Neural progenitor cell (in vitro differentiated cells): ENCODE measurements at regions not wholly inside any gene's neighbourhood (a gene's known extent, or its start where the extent isn't known, plus 50 kb on each side); places are given as distances from the start of the nearest gene placed in this dataset.

ENCODE experiments used
- DNase-seq: peaks from one replicate; pipeline ENCODE4 v3.0.0-alpha.2; 2016; ENCODE audit warnings: low spot score
- H2AFZ ChIP-seq: fragments of 200-600 bp; sonication (generic); replicated peaks from 2 replicates; pipeline ENCODE4 v1.6.1; 2016; ENCODE audit warnings: antibody characterized with exemption
- H3F3A ChIP-seq: fragments of 200-600 bp; sonication (generic); 2 replicates; pipeline ENCODE4 v1.6.1; 2016; ENCODE audit warnings: antibody characterized with exemption, low read depth
- H3K27ac ChIP-seq: fragments of 200-600 bp; sonication (generic); 2 replicates; pipeline ENCODE4 v1.5.1; 2016; ENCODE audit warnings: mild to moderate bottlenecking
- H3K27me3 ChIP-seq: fragments of 200-600 bp; sonication (generic); 2 replicates; pipeline ENCODE4 v1.6.1; 2016; ENCODE audit warnings: mild to moderate bottlenecking, moderate library complexity
- H3K36me3 ChIP-seq: fragments of 200-600 bp; sonication (generic); 2 replicates; pipeline ENCODE4 v1.5.1; 2016
- H3K4me1 ChIP-seq: fragments of 200-600 bp; sonication (generic); 2 replicates; pipeline ENCODE4 v1.6.1; 2016; ENCODE audit warnings: mixed run types
- H3K4me2 ChIP-seq: fragments of 200-600 bp; sonication (generic); 2 replicates; pipeline ENCODE4 v1.6.1; 2016
- H3K4me3 ChIP-seq: fragments of 200-600 bp; sonication (generic); 2 replicates; pipeline ENCODE4 v1.5.1; 2016
- H3K79me2 ChIP-seq: fragments of 200-600 bp; sonication (generic); 2 replicates; pipeline ENCODE4 v1.6.1; 2016; ENCODE audit warnings: low read depth
- H3K9ac ChIP-seq: fragments of 200-600 bp; sonication (generic); 2 replicates; pipeline ENCODE4 v1.6.1; 2016
- H3K9me3 ChIP-seq: fragments of 200-600 bp; sonication (generic); 2 replicates; pipeline ENCODE4 v1.5.1; 2016; ENCODE audit warnings: low read depth
- H4K20me1 ChIP-seq: fragments of 200-600 bp; sonication (generic); 2 replicates; pipeline ENCODE4 v1.6.1; 2016; ENCODE audit warnings: low read depth
- H3K27ac Mint-ChIP-seq: 3 replicates; pipeline ENCODE4 v1.8.0; 2021; ENCODE audit warnings: mixed read lengths
- H3K27me3 Mint-ChIP-seq: 2 replicates; pipeline ENCODE4 v1.8.0; 2022; ENCODE audit warnings: low read depth, mild to moderate bottlenecking, inconsistent platforms, moderate library complexity, mixed read lengths; ENCODE audit not compliant: insufficient read depth
- H3K36me3 Mint-ChIP-seq: 3 replicates; pipeline ENCODE4 v1.8.0; 2021; ENCODE audit warnings: mixed read lengths
- H3K4me1 Mint-ChIP-seq: 3 replicates; pipeline ENCODE4 v1.8.0; 2021; ENCODE audit warnings: mixed read lengths
- H3K4me3 Mint-ChIP-seq: 3 replicates; pipeline ENCODE4 v1.8.0; 2021; ENCODE audit warnings: mild to moderate bottlenecking, moderate library complexity, mixed read lengths
- H3K9me3 Mint-ChIP-seq: 3 replicates; pipeline ENCODE4 v1.8.0; 2020; ENCODE audit warnings: mixed read lengths
- EZH2 ChIP-seq: fragments of 200-600 bp; sonication (generic); IDR thresholded peaks from 2 replicates; pipeline ENCODE4 v1.6.1; 2017; ENCODE audit warnings: antibody characterized with exemption, mild to moderate bottlenecking, moderate library complexity
- EZH2phosphoT487 ChIP-seq: fragments of 200-600 bp; sonication (generic); IDR thresholded peaks from 2 replicates; pipeline ENCODE4 v1.6.1; 2017; ENCODE audit warnings: antibody characterized with exemption
- TF ChIP-seq, protein P1 (sequence below): fragments of 200-600 bp; sonication (generic); IDR thresholded peaks from 2 replicates; pipeline ENCODE4 v1.5.1; 2017; ENCODE audit warnings: antibody characterized with exemption, mild to moderate bottlenecking

DNA sequence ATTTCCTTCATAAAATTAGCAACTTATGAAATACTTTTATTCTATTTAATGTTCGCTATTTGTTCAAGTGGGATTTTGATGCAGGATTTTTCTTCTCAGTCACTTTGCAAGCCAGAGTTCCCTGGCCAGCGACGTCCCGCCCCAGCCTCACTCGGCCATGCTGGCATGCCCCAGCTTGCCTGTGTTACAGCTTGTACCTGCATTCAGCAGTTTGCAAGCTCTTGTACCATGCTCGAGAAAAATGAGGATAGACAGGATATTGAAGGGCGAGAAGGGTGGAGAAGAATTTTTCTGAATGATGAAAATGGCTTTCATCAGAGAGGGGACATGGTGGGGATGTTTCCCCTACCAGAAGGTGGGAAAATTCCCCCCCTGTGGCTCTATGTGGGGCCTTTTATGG, 2180.2 kb upstream of the PCDH20 start:
- H3F3A ChIP-seq: no peaks in the 10 kb centered on the region
- H3K4me1 ChIP-seq: no peaks in the 10 kb centered on the region
- H3K4me3 ChIP-seq: no peak overlapping the region
- no peaks in the 10 kb centered on the region for H4K20me1 ChIP-seq
- no peaks in the 10 kb centered on the region for H3K79me2 ChIP-seq
- no peaks in the 10 kb centered on the region for H3K4me1 Mint-ChIP-seq
- no peak overlapping the region for H3K27ac ChIP-seq
- no peaks in the 10 kb centered on the region for H3K9me3 ChIP-seq
- H3K4me2 ChIP-seq: no peak overlapping the region
- H3K9me3 Mint-ChIP-seq: no peaks in the 10 kb centered on the region
- no peak overlapping the region for H3K27ac Mint-ChIP-seq
- no peak overlapping the region for H3K9ac ChIP-seq
- no peaks in the 10 kb centered on the region for H3K36me3 ChIP-seq
- H3K27me3 Mint-ChIP-seq: peaks cover 2% of the 10 kb centered on the region
- H2AFZ ChIP-seq: no peak overlapping the region
- no peak for DNase-seq
- no peak overlapping the region for H3K4me3 Mint-ChIP-seq
- no peaks in the 10 kb centered on the region for H3K27me3 ChIP-seq
- no peak for TF ChIP-seq EZH2
- no peak for TF ChIP-seq EZH2phosphoT487
- TF ChIP-seq, protein P1, sequence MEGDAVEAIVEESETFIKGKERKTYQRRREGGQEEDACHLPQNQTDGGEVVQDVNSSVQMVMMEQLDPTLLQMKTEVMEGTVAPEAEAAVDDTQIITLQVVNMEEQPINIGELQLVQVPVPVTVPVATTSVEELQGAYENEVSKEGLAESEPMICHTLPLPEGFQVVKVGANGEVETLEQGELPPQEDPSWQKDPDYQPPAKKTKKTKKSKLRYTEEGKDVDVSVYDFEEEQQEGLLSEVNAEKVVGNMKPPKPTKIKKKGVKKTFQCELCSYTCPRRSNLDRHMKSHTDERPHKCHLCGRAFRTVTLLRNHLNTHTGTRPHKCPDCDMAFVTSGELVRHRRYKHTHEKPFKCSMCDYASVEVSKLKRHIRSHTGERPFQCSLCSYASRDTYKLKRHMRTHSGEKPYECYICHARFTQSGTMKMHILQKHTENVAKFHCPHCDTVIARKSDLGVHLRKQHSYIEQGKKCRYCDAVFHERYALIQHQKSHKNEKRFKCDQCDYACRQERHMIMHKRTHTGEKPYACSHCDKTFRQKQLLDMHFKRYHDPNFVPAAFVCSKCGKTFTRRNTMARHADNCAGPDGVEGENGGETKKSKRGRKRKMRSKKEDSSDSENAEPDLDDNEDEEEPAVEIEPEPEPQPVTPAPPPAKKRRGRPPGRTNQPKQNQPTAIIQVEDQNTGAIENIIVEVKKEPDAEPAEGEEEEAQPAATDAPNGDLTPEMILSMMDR: no peak
- H3K36me3 Mint-ChIP-seq: no peaks in the 10 kb centered on the region

DNA sequence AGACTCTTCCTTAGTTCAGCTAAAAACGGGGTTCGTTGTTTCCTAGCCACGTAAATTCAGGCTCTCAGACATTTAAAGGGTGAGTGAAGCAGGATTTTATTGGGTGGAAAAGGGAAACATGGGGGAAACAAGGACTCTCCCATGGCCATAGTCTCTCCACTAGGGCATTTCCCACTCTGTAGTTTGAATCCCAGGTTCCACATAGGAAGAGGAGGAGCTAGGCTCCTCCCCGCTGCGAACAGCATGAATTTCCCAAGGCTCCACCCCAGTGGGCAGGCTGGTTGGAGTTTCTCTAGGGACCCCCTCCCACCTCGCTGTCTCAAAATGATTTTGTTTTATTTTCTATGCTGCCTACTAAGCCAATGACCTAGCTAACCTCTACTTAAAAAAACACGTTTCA, 2170.8 kb upstream of the PCDH20 start:
- Histone ChIP-seq H3K9me3 (no peaks in the 10 kb centered on the region), H3K36me3 (no peaks in the 10 kb centered on the region), H2AFZ (no peak overlapping the region), H3K27me3 (no peaks in the 10 kb centered on the region), H4K20me1 (no peaks in the 10 kb centered on the region), H3F3A (no peaks in the 10 kb centered on the region), H3K27ac (no peak overlapping the region), H3K79me2 (no peaks in the 10 kb centered on the region), H3K4me1 (no peaks in the 10 kb centered on the region), H3K4me2 (no peak overlapping the region), H3K9ac (no peak overlapping the region), H3K4me3 (no peak overlapping the region)
- no peaks in the 10 kb centered on the region for H3K27me3 Mint-ChIP-seq
- H3K4me3 Mint-ChIP-seq: no peak overlapping the region
- H3K36me3 Mint-ChIP-seq: no peaks in the 10 kb centered on the region
- no peaks in the 10 kb centered on the region for H3K4me1 Mint-ChIP-seq
- no peak overlapping the region for H3K27ac Mint-ChIP-seq
- DNase-seq: no peak
- TF ChIP-seq EZH2phosphoT487 (no peak), EZH2 (no peak)
- TF ChIP-seq, protein P1: no peak
- H3K9me3 Mint-ChIP-seq: peaks cover 8% of the 10 kb centered on the region

DNA sequence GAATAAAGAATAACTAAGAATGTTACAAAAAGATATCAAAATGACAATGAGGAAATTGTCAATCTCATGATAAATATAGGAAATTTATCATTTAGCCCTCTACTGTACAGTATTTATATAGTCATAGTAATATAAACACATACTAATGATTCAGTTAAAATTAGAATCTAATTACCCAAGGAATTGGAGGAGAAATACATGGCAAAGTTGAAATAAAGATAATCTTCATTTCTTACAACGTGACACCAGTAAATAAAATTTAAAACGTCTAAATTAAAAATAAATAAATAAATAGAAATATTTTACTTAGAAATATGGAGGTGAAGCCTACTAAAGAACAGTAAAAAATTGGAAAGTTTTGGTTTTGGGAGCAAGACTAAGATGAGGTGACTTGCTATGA, 2163.1 kb upstream of the PCDH20 start:
- no peaks in the 10 kb centered on the region for H3K9me3 ChIP-seq
- no peaks in the 10 kb centered on the region for H4K20me1 ChIP-seq
- H3K4me2 ChIP-seq: no peak overlapping the region
- TF ChIP-seq, protein P1: no peak
- no peak for TF ChIP-seq EZH2phosphoT487
- no peak for TF ChIP-seq EZH2
- H2AFZ ChIP-seq: no peak overlapping the region
- H3K36me3 ChIP-seq: no peaks in the 10 kb centered on the region
- Mint-ChIP-seq H3K9me3 (peaks cover 19% of the 10 kb centered on the region), H3K27ac (no peak overlapping the region), H3K36me3 (no peaks in the 10 kb centered on the region), H3K4me1 (no peaks in the 10 kb centered on the region), H3K27me3 (no peaks in the 10 kb centered on the region), H3K4me3 (no peak overlapping the region)
- no peak overlapping the region for H3K27ac ChIP-seq
- DNase-seq: no peak
- no peak overlapping the region for H3K4me3 ChIP-seq
- H3K9ac ChIP-seq: no peak overlapping the region
- H3F3A ChIP-seq: no peaks in the 10 kb centered on the region
- no peaks in the 10 kb centered on the region for H3K79me2 ChIP-seq
- no peaks in the 10 kb centered on the region for H3K4me1 ChIP-seq
- no peaks in the 10 kb centered on the region for H3K27me3 ChIP-seq

DNA sequence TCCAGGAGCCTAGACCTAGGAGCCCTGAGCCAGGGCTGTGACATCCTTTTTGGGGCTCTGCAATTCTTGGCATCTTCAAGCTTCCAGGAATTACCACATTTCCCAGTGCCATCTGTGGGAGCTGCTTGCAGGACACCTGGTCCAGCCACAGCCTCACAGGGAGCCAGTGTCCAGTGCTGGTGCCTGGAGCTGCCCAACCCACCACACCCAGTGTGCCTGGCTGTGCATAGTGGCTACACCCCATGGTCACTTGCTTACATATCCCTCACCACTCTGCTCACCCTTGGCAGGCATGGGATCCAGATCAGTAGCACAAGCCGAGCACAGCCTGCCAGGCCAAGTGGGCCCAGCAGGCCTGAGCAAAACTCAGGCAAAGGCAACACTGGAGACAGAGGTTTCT, 2151.4 kb upstream of the PCDH20 start:
- H3K27ac Mint-ChIP-seq: no peak overlapping the region
- no peaks in the 10 kb centered on the region for H3K36me3 Mint-ChIP-seq
- no peaks in the 10 kb centered on the region for H3K4me1 Mint-ChIP-seq
- Histone ChIP-seq H3K36me3 (no peaks in the 10 kb centered on the region), H3K4me2 (no peak overlapping the region), H3K9ac (no peak overlapping the region), H4K20me1 (no peaks in the 10 kb centered on the region), H3K4me3 (no peak overlapping the region), H2AFZ (no peak overlapping the region), H3K27ac (no peak overlapping the region), H3K79me2 (no peaks in the 10 kb centered on the region), H3F3A (no peaks in the 10 kb centered on the region), H3K27me3 (no peaks in the 10 kb centered on the region), H3K4me1 (no peaks in the 10 kb centered on the region), H3K9me3 (no peaks in the 10 kb centered on the region)
- TF ChIP-seq, protein P1: no peak
- TF ChIP-seq EZH2 (no peak), EZH2phosphoT487 (no peak)
- H3K9me3 Mint-ChIP-seq: no peaks in the 10 kb centered on the region
- H3K4me3 Mint-ChIP-seq: no peak overlapping the region
- no peak for DNase-seq
- H3K27me3 Mint-ChIP-seq: no peaks in the 10 kb centered on the region
